HCT116 (cell line): ENCODE measurements at regions not wholly inside any gene's neighbourhood (a gene's known extent, or its start where the extent isn't known, plus 50 kb on each side); places are given as distances from the start of the nearest gene placed in this dataset.

Experiments used
- ATAC-seq: fragments of 200-7000 bp; cut with Tn5 transposase; 2 replicates; pipeline ENCODE4 v1.9.1; 2020; ENCODE audit warnings: mild to moderate bottlenecking, moderate library complexity
- BruUV-seq: library from RNA; stranded (reverse); fragments of 400-500 nt; replicated peaks from 2 replicates; lab custom pipeline; 2021; lab: Mats Ljungman, UMichigan
- CTCF ChIA-PET: fragments of 300-600 bp; sonication (Branson Sonifier 250); formaldehyde crosslinking; loops from one replicate; lab custom pipeline; 2021; ENCODE audit warnings: antibody characterized with exemption; lab: Charles Lee
- POLR2A ChIA-PET: fragments of 300-600, 350-600 bp; sonication (Branson Sonifier 250); formaldehyde crosslinking; loops from one replicate; lab custom pipeline; 2021; ENCODE audit warnings: antibody characterized with exemption; lab: Charles Lee
- RAD21 ChIA-PET, 2 experiments: fragments of 300-600 bp; sonication (Branson Sonifier 250); formaldehyde crosslinking; loops; one replicate each; lab custom pipeline; 2023; ENCODE audit warnings: low total read pairs in 2 of 2; ENCODE audit not compliant: uncharacterized antibody in 2 of 2, unreplicated experiment in 2 of 2, low non-redundant PET in 1 of 2; lab: Charles Lee
- DNase-seq: peaks from one replicate; pipeline ENCODE4 v3.0.0-alpha.2; 2010; ENCODE audit warnings: low read depth, low spot score
- H2AFZ ChIP-seq: fragments of 200-600 bp; shearing (Covaris generic), sonication (generic); 2 replicates; pipeline ENCODE4 v1.6.1; 2017; ENCODE audit warnings: low read depth, mixed run types, mixed read lengths, antibody characterized with exemption, low read length; ENCODE audit not compliant: poor library complexity, severe bottlenecking
- H3K27ac ChIP-seq: 2 replicates; pipeline ENCODE4 v1.5.1; 2012; ENCODE audit warnings: low read depth, low read length
- H3K27me3 ChIP-seq: fragments of 200-600 bp; sonication (generic); 2 replicates; pipeline ENCODE4 v1.6.1; 2016; ENCODE audit warnings: mixed run types, low read length, mixed read lengths; ENCODE audit not compliant: insufficient read depth
- H3K36me3 ChIP-seq, 2 experiments: fragments of 200-500 bp in 1 of 2; fragments of 200-600 bp in 1 of 2; sonication (Bioruptor generic) in 1 of 2; sonication (generic) in 1 of 2; 2 replicates each; pipeline versions ENCODE4 v1.5.1 to v1.6.1; 2014 to 2016; ENCODE audit warnings: low read length in 2 of 2, inconsistent platforms in 1 of 2, mixed read lengths in 1 of 2, mixed run types in 1 of 2; ENCODE audit not compliant: insufficient read depth in 2 of 2, control insufficient read depth in 1 of 2
- H3K4me1 ChIP-seq, 2 experiments: fragments of 200-600 bp in 1 of 2; sonication (generic) in 1 of 2; 2 replicates each; pipeline versions ENCODE4 v1.5.1 to v1.6.1; 2012 to 2017; ENCODE audit warnings: low read length in 2 of 2, inconsistent platforms in 1 of 2, mild to moderate bottlenecking in 1 of 2, mixed read lengths in 1 of 2, mixed run types in 1 of 2, moderate library complexity in 1 of 2; ENCODE audit not compliant: insufficient read depth in 2 of 2, control insufficient read depth in 1 of 2
- H3K4me2 ChIP-seq: fragments of 200-600 bp; sonication (generic); 2 replicates; pipeline ENCODE4 v1.6.1; 2017; ENCODE audit warnings: mixed run types, low read length, mixed read lengths
- H3K4me3 ChIP-seq, 2 experiments: fragments of 200-600 bp in 1 of 2; sonication (generic) in 1 of 2; replicated peaks in 1 of 2; 2 replicates each; pipeline ENCODE4 v1.5.1; 2011 to 2016; ENCODE audit warnings: low read length in 2 of 2, control low read depth in 1 of 2, low read depth in 1 of 2, mild to moderate bottlenecking in 1 of 2, mixed read lengths in 1 of 2, mixed run types in 1 of 2
- H3K79me2 ChIP-seq: fragments of 200-600 bp; sonication (generic); 2 replicates; pipeline ENCODE4 v1.6.1; 2017; ENCODE audit warnings: mild to moderate bottlenecking, mixed run types, low read length, moderate library complexity, mixed read lengths; ENCODE audit not compliant: insufficient read depth
- H3K9ac ChIP-seq: fragments of 200-600 bp; sonication (generic); 2 replicates; pipeline ENCODE4 v1.6.1; 2016; ENCODE audit warnings: low read length, mixed read lengths
- H3K9me2 ChIP-seq: fragments of 200-600 bp; sonication (generic), shearing (Covaris generic); 2 replicates; pipeline ENCODE4 v1.6.1; 2017; ENCODE audit warnings: mixed run types, mild to moderate bottlenecking, moderate library complexity; ENCODE audit not compliant: insufficient read depth
- H3K9me3 ChIP-seq, 2 experiments: fragments of 200-500 bp in 1 of 2; fragments of 200-600 bp in 1 of 2; sonication (Bioruptor generic) in 1 of 2; sonication (generic) in 1 of 2; 2 replicates each; pipeline ENCODE4 v1.6.1; 2014 to 2017; ENCODE audit warnings: low read length in 2 of 2, mixed read lengths in 2 of 2, inconsistent platforms in 1 of 2, low read depth in 1 of 2, mild to moderate bottlenecking in 1 of 2, mixed run types in 1 of 2, moderate library complexity in 1 of 2; ENCODE audit not compliant: control insufficient read depth in 1 of 2, insufficient read depth in 1 of 2
- H4K20me1 ChIP-seq: fragments of 200-600 bp; sonication (generic), shearing (Covaris generic); 2 replicates; pipeline ENCODE4 v1.6.1; 2017; ENCODE audit warnings: mixed run types, mild to moderate bottlenecking, moderate library complexity; ENCODE audit not compliant: insufficient read depth
- ATF3 ChIP-seq: IDR thresholded peaks from 2 replicates; pipeline ENCODE4 v1.6.1; 2012
- CEBPB ChIP-seq: IDR thresholded peaks from 2 replicates; pipeline ENCODE4 v1.6.1; 2012; ENCODE audit warnings: low read depth
- CTCF ChIP-seq, 3 experiments: fragments of 200-600 bp in 1 of 3; sonication (generic) in 1 of 3; IDR thresholded peaks in 2 of 3; conservative IDR thresholded peaks in 1 of 3; 2 replicates each; pipeline ENCODE4 v1.5.1; 2012 to 2017; ENCODE audit warnings: low read depth in 2 of 3, low read length in 2 of 3, antibody characterized with exemption in 1 of 3, borderline replicate concordance in 1 of 3, control low read depth in 1 of 3, mild to moderate bottlenecking in 1 of 3, mixed read lengths in 1 of 3, mixed run types in 1 of 3, moderate library complexity in 1 of 3; ENCODE audit not compliant: insufficient read depth in 1 of 3
- ELF1 ChIP-seq: IDR thresholded peaks from 2 replicates; pipeline ENCODE4 v1.6.1; 2012; ENCODE audit warnings: low read depth, borderline replicate concordance
- EZH2 ChIP-seq: fragments of 200-600 bp; sonication (generic); IDR thresholded peaks from 2 replicates; pipeline ENCODE4 v1.6.1; 2017; ENCODE audit warnings: antibody characterized with exemption, mixed run types
- EZH2phosphoT487 ChIP-seq: fragments of 200-600 bp; IDR thresholded peaks from 2 replicates; pipeline ENCODE4 v1.6.1; 2018; ENCODE audit warnings: antibody characterized with exemption, borderline replicate concordance
- FOSL1 ChIP-seq: IDR thresholded peaks from 2 replicates; pipeline ENCODE4 v1.6.1; 2012; ENCODE audit warnings: low read depth
- JUND ChIP-seq: IDR thresholded peaks from 2 replicates; pipeline ENCODE4 v1.6.1; 2012
- POLR2A ChIP-seq: IDR thresholded peaks from 2 replicates; pipeline ENCODE4 v1.7.0; 2011; ENCODE audit warnings: borderline replicate concordance; ENCODE audit not compliant: insufficient read depth, insufficient read length; ENCODE audit errors: extremely low read depth
- POLR2AphosphoS5 ChIP-seq: IDR thresholded peaks from 2 replicates; pipeline ENCODE4 v1.6.1; 2011; ENCODE audit warnings: mild to moderate bottlenecking, low read depth, low read length, moderate library complexity
- RAD21 ChIP-seq: IDR thresholded peaks from 2 replicates; pipeline ENCODE4 v1.6.1; 2012; ENCODE audit warnings: low read depth, mild to moderate bottlenecking
- REST ChIP-seq: IDR thresholded peaks from 2 replicates; pipeline ENCODE4 v1.6.1; 2012; ENCODE audit warnings: low read depth
- TCF7L2 ChIP-seq: IDR thresholded peaks from 2 replicates; pipeline ENCODE4 v1.7.0; 2011; ENCODE audit warnings: borderline replicate concordance, inconsistent platforms; ENCODE audit not compliant: insufficient read depth, insufficient read length; ENCODE audit errors: extremely low read depth
- YY1 ChIP-seq: IDR thresholded peaks from 2 replicates; pipeline ENCODE4 v1.6.1; 2011; ENCODE audit warnings: low read length, low read depth, moderate library complexity, mild to moderate bottlenecking; ENCODE audit not compliant: insufficient replicate concordance; ENCODE audit errors: extremely low read depth
- ZBTB33 ChIP-seq: IDR thresholded peaks from 2 replicates; pipeline ENCODE4 v1.6.1; 2011; ENCODE audit warnings: mild to moderate bottlenecking, low read length, moderate library complexity; ENCODE audit not compliant: insufficient replicate concordance; ENCODE audit errors: extremely low read depth
- ZFX ChIP-seq: fragments of 450-650 bp; IDR thresholded peaks from 2 replicates; pipeline ENCODE4 v1.6.1; 2017
- intact Hi-C: fragments of 100-400 bp; cut with micrococcal nuclease; formaldehyde crosslinking; loops from 2 replicates; pipeline ENCODE4 v1.10.0; 2022

GRCh38 chr10:105409370-105409769 lies 768.3 kb downstream of the SORCS3 start (continued):
- TF ChIP-seq ZBTB33 (no peak), EZH2phosphoT487 (no peak), POLR2A (no peak), CEBPB (no peak), REST (no peak), EZH2 (no peak)
- TF ChIP-seq, all 23 proteins: peak for 0

- H3K9me3 ChIP-seq = peaks cover 18 to 28% of the 10 kb centered on the region in 2 experiments; a peak in 3 of 4 replicates
- H2AFZ ChIP-seq = no peak overlapping the region
- no peaks in the 10 kb centered on the region for H3K9me2 ChIP-seq
- BruUV-seq = no TSS peak
- H3K36me3 ChIP-seq = no peaks in the 10 kb centered on the region
- POLR2A ChIA-PET = no interaction called here
- no peaks in the 10 kb centered on the region for H3K79me2 ChIP-seq
- CTCF ChIA-PET = no interaction called here
- no peak overlapping the region for H3K27ac ChIP-seq
- no peaks in the 10 kb centered on the region for H4K20me1 ChIP-seq
- no peak overlapping the region for H3K4me2 ChIP-seq
- no peak overlapping the region for H3K4me3 ChIP-seq
- RAD21 ChIA-PET = no interaction called here
- H3K9ac ChIP-seq = no peak overlapping the region
- DNase-seq = no peak
- H3K27me3 ChIP-seq = no peaks in the 10 kb centered on the region
- no peak for ATAC-seq
- H3K4me1 ChIP-seq = no peaks in the 10 kb centered on the region
- intact Hi-C loops = no loop called here
- TF ChIP-seq CTCF (IDR thresholded peaks at IDR 0.05 in 2 of 3, conservative IDR thresholded peaks at IDR 0.05 in 1 of 3; ENCODE audit: borderline replicate concordance in 1 of 3, insufficient read depth in 1 of 3, low read depth in 2 of 3, low read length in 2 of 3) (no peak), TCF7L2 (no peak), POLR2AphosphoS5 (no peak), YY1 (no peak), ZBTB33 (no peak), FOSL1 (no peak), ATF3 (no peak), ELF1 (no peak), ZFX (no peak), RAD21 (no peak), JUND (no peak)
Observed at GRCh38 chr10:105406488-105406887, 765.4 kb downstream of the SORCS3 start.
